ENCODE measurements at regions not wholly inside any gene's neighbourhood (a gene's known extent, or its start where the extent isn't known, plus 50 kb on each side); places are given as distances from the start of the nearest gene placed in this dataset.

DNA sequence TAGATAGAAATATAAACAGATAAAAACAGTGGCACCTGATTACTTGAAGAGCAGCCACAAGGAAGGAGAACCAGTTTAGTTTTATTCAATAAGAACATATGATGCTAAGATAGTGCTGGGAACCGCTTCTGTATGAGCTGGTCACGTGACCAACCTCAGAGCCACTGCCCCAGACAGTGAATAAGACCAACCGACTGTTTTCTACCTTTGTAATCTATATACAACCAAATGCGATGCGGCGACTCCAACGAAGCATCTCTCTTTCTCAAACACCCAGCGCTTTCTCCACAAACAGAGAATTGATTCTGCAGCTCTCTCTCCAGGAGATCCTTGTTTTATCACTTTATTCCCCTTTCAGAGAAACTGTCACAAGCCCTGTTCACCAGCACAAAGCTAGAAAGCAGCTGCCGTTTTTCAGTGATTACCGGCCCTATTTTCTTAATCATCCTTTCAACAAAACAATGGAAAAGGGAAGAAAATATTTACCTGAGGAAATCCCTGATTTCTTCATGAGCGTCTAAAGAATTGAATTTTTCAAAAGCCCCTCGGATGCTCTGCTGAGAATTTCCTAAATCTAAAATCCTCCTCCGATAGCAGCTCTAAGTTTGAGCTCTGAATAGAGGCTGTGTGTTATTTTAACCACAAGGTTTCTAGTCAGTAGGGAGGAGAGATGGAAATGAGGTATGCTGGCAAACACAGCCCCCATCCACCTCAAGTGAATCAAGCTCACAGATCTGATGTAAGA is 55.7 kb upstream of the JCAD start:
- 62% methylated on average over 13 of the region's 13 CpGs for WGBS (ENCODE audit: insufficient coverage, insufficient replicate concordance, low lambda C conversion rate, missing lambda C conversion rate)
- ChIA-PET SMC1A (ENCODE audit: uncharacterized antibody, unreplicated experiment) (interaction anchor here (1.1 kb wide), 1 partner anchor 19 kb away, joined by 3 read pairs; no protein-coding TSS in a partner anchor), CTCF (no interaction called here), POLR2A (no interaction called here), RAD21 (ENCODE audit: unreplicated experiment) (no interaction called here)
- ATAC-seq (no peak), FAIRE-seq (no peak), DNase-seq (ENCODE audit: low read depth, low spot score) (no peak)
- no peaks in the 10 kb centered on the region; a peak in 1 of 4 replicates for H3K27me3 ChIP-seq (replicated peaks in 1 of 2; ENCODE audit: control insufficient read depth in 2 of 2, insufficient read depth in 2 of 2, low read length in 1 of 2)
- no peaks in the 10 kb centered on the region for H4K20me1 ChIP-seq (ENCODE audit: control insufficient read depth, insufficient read depth)
- no peaks in the 10 kb centered on the region for H3K36me3 ChIP-seq (ENCODE audit: control insufficient read depth in 2 of 2, insufficient read depth in 2 of 2, low read length in 1 of 2)
- peak in 1 of 2 experiments; percentile 8; a peak in 1 of 4 replicates for TF ChIP-seq BHLHE40 (IDR thresholded peaks at IDR 0.05; ENCODE audit: borderline replicate concordance in 1 of 2, low read depth in 2 of 2, low read length in 1 of 2)
- TF ChIP-seq PML (IDR thresholded peaks at IDR 0.05; ENCODE audit: low read length): no peak
- no peak for TF ChIP-seq KLF5 (IDR thresholded peaks at IDR 0.05; ENCODE audit: partially characterized antibody)
- TF ChIP-seq, protein P1, sequence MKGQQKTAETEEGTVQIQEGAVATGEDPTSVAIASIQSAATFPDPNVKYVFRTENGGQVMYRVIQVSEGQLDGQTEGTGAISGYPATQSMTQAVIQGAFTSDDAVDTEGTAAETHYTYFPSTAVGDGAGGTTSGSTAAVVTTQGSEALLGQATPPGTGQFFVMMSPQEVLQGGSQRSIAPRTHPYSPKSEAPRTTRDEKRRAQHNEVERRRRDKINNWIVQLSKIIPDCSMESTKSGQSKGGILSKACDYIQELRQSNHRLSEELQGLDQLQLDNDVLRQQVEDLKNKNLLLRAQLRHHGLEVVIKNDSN (IDR thresholded peaks at IDR 0.05; ENCODE audit: borderline replicate concordance, extremely low read length, insufficient read depth, low read depth, low read length): peak; percentile 4
- no peak for TF ChIP-seq RCOR1 (conservative IDR thresholded peaks at IDR 0.05; ENCODE audit: low read depth, low read length)
- TF ChIP-seq RAD51 (IDR thresholded peaks at IDR 0.05): peak; percentile 64; the same call in 1 of the 2 replicates
- H2AFZ ChIP-seq (ENCODE audit: control insufficient read depth, low read depth, low read length): no peak overlapping the region
- in situ Hi-C loops (cut with MboI) (no loop called here), intact Hi-C loops (cut with micrococcal nuclease; ENCODE audit: unreplicated experiment) (no loop called here)
- BruUV-seq (replicated peaks): no TSS peak
- H3K9me3 ChIP-seq (replicated peaks; ENCODE audit: control insufficient read depth, insufficient read depth, low read length): no peaks in the 10 kb centered on the region
- H3K27ac ChIP-seq (ENCODE audit: control insufficient read depth, insufficient read depth): no peak overlapping the region
- H3K9ac ChIP-seq (ENCODE audit: control insufficient read depth, insufficient read depth, low read length): no peak overlapping the region
- H3K4me2 ChIP-seq (ENCODE audit: control insufficient read depth, insufficient read depth): no peak overlapping the region
- no peak overlapping the region for H3K4me3 ChIP-seq
- no peaks in the 10 kb centered on the region for H3K4me1 ChIP-seq (ENCODE audit: control insufficient read depth, insufficient read depth, low read length)
- H3K79me2 ChIP-seq (ENCODE audit: control insufficient read depth, insufficient read depth, low read length): no peaks in the 10 kb centered on the region

DNA sequence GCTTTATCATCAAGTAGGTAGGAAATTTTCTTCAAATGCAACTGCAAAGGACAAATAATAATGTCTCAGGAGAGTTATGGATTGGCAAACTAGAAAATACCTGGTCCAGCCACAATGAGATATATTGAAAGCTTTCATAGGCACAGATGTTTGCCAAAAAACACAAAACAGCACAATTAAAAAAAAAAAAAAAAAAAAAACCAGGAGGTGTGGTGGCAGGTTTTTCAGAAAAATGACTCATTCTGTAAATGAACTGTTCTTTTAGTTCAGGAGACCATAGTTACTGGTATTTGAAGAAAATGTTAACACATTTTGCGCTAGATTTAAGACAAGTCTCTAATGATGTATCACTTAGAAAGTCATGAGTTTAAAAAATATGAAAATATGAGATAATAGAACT is 55.0 kb upstream of the JCAD start:
- intact Hi-C loops (cut with micrococcal nuclease; ENCODE audit: unreplicated experiment): no loop called here
- no TSS peak for BruUV-seq (replicated peaks)
- ChIA-PET SMC1A (ENCODE audit: uncharacterized antibody, unreplicated experiment) (no interaction called here), RAD21 (ENCODE audit: unreplicated experiment) (no interaction called here), POLR2A (no interaction called here), CTCF (no interaction called here)
- Histone ChIP-seq H3K4me1 (ENCODE audit: control insufficient read depth, insufficient read depth, low read length) (no peaks in the 10 kb centered on the region), H2AFZ (ENCODE audit: control insufficient read depth, low read depth, low read length) (no peak overlapping the region), H3K9me3 (replicated peaks; ENCODE audit: control insufficient read depth, insufficient read depth, low read length) (no peaks in the 10 kb centered on the region), H3K4me2 (ENCODE audit: control insufficient read depth, insufficient read depth) (no peak overlapping the region), H3K27me3 (replicated peaks in 1 of 2; ENCODE audit: control insufficient read depth in 2 of 2, insufficient read depth in 2 of 2, low read length in 1 of 2) (no peaks in the 10 kb centered on the region; a peak in 1 of 4 replicates), H3K4me3 (no peak overlapping the region), H3K79me2 (ENCODE audit: control insufficient read depth, insufficient read depth, low read length) (no peaks in the 10 kb centered on the region), H3K36me3 (ENCODE audit: control insufficient read depth in 2 of 2, insufficient read depth in 2 of 2, low read length in 1 of 2) (no peaks in the 10 kb centered on the region), H3K27ac (ENCODE audit: control insufficient read depth, insufficient read depth) (no peak overlapping the region), H4K20me1 (ENCODE audit: control insufficient read depth, insufficient read depth) (no peaks in the 10 kb centered on the region), H3K9ac (ENCODE audit: control insufficient read depth, insufficient read depth, low read length) (no peak overlapping the region)
- no peak for FAIRE-seq
- no peak for DNase-seq (ENCODE audit: low read depth, low spot score)
- WGBS (ENCODE audit: insufficient coverage, insufficient replicate concordance, low lambda C conversion rate, missing lambda C conversion rate): 5% methylated on average over 1 of the region's 1 CpG
- in situ Hi-C loops (cut with MboI): no loop called here
- ATAC-seq: no peak
- no peak for TF ChIP-seq NFYA (IDR thresholded peaks at IDR 0.05; ENCODE audit: borderline replicate concordance, low read depth, low read length)
- TF ChIP-seq NR2C1 (IDR thresholded peaks at IDR 0.05): no peak
- no peak for TF ChIP-seq ATF7 (IDR thresholded peaks at IDR 0.05; ENCODE audit: low read depth)

Data from GM12878 (cell line).